ENCODE measurements at regions not wholly inside any gene's neighbourhood (a gene's known extent, or its start where the extent isn't known, plus 50 kb on each side); places are given as distances from the start of the nearest gene placed in this dataset.

DNA sequence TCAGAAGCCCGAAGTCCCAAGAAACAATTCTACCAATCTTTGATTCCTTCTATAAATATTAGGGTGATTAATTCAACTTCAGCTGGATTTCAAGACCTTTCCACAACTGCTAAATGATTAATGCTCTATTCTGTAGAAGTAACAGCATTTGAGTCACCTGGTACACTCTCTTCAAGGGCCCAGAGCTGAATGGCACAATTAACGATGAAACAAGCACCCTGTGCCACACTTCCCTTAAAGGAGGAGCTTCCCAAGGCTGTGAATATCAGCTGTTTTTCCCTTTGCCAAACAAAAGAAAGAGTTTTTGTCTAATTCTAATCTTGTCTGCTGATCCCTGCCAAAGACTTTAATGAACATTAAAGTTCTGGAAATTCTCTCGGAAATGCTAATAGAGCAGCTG is 56.0 kb downstream of the BOD1L2 start:
- no peaks in the 10 kb centered on the region for H3K27me3 ChIP-seq (ENCODE audit: control insufficient read depth in 1 of 2, insufficient read depth in 2 of 2, low read length in 2 of 2)
- H3K4me1 ChIP-seq (ENCODE audit: insufficient read depth, low read length): no peaks in the 10 kb centered on the region
- no peaks in the 10 kb centered on the region for H3K36me3 ChIP-seq (ENCODE audit: insufficient read depth, low read length)
- H3K9ac ChIP-seq (ENCODE audit: low read length): no peak overlapping the region
- no peaks in the 10 kb centered on the region for H3K9me3 ChIP-seq (ENCODE audit: low read length)
- no peak overlapping the region for H3K4me3 ChIP-seq (ENCODE audit: low read depth in 1 of 2, low read length in 2 of 2)
- no peak overlapping the region for H3K27ac ChIP-seq (ENCODE audit: low read depth, low read length)

GRCh38 chr18:57205641-57206040 is 58.8 kb downstream of the BOD1L2 start:
- Histone ChIP-seq H3K27ac (ENCODE audit: low read depth, low read length) (no peak overlapping the region), H3K27me3 (ENCODE audit: control insufficient read depth in 1 of 2, insufficient read depth in 2 of 2, low read length in 2 of 2) (no peaks in the 10 kb centered on the region), H3K36me3 (ENCODE audit: insufficient read depth, low read length) (no peaks in the 10 kb centered on the region), H3K9ac (ENCODE audit: low read length) (no peak overlapping the region), H3K4me1 (ENCODE audit: insufficient read depth, low read length) (no peaks in the 10 kb centered on the region), H3K4me3 (ENCODE audit: low read depth in 1 of 2, low read length in 2 of 2) (no peak overlapping the region), H3K9me3 (ENCODE audit: low read length) (no peaks in the 10 kb centered on the region)

GRCh38 chr18:57207124-57207916 is 60.4 kb downstream of the BOD1L2 start:
- Histone ChIP-seq H3K9me3 (ENCODE audit: low read length) (no peaks in the 10 kb centered on the region), H3K27ac (ENCODE audit: low read depth, low read length) (no peak overlapping the region), H3K4me1 (ENCODE audit: insufficient read depth, low read length) (no peaks in the 10 kb centered on the region), H3K4me3 (ENCODE audit: low read depth in 1 of 2, low read length in 2 of 2) (no peak overlapping the region), H3K36me3 (ENCODE audit: insufficient read depth, low read length) (no peaks in the 10 kb centered on the region), H3K27me3 (ENCODE audit: control insufficient read depth in 1 of 2, insufficient read depth in 2 of 2, low read length in 2 of 2) (no peaks in the 10 kb centered on the region), H3K9ac (ENCODE audit: low read length) (no peak overlapping the region)

- H3K9me3 ChIP-seq (ENCODE audit: low read length): no peaks in the 10 kb centered on the region
- H3K36me3 ChIP-seq (ENCODE audit: insufficient read depth, low read length): no peaks in the 10 kb centered on the region
- H3K4me3 ChIP-seq (ENCODE audit: low read depth in 1 of 2, low read length in 2 of 2): no peak overlapping the region
- H3K4me1 ChIP-seq (ENCODE audit: insufficient read depth, low read length): no peaks in the 10 kb centered on the region
- no peak overlapping the region for H3K9ac ChIP-seq (ENCODE audit: low read length)
- H3K27ac ChIP-seq (ENCODE audit: low read depth, low read length): no peak overlapping the region
- no peaks in the 10 kb centered on the region for H3K27me3 ChIP-seq (ENCODE audit: control insufficient read depth in 1 of 2, insufficient read depth in 2 of 2, low read length in 2 of 2)
These were observed 61.2 kb downstream of the BOD1L2 start for GRCh38 chr18:57208047-57208446.

- Histone ChIP-seq H3K27ac (ENCODE audit: low read depth, low read length) (no peak overlapping the region), H3K4me3 (ENCODE audit: low read depth in 1 of 2, low read length in 2 of 2) (peak overlapping the region in 1 of 2 donors; percentile 32), H3K9me3 (ENCODE audit: low read length) (no peaks in the 10 kb centered on the region)
These were observed 62.8 kb downstream of the BOD1L2 start for GRCh38 chr18:57209713-57210106.

GRCh38 chr18:57210107-57210715 is 63.3 kb downstream of the BOD1L2 start:
- Histone ChIP-seq H3K27ac (ENCODE audit: low read depth, low read length) (no peak overlapping the region), H3K4me1 (ENCODE audit: insufficient read depth, low read length) (no peaks in the 10 kb centered on the region), H3K4me3 (ENCODE audit: low read depth in 1 of 2, low read length in 2 of 2) (peak overlapping the region in 1 of 2 donors; percentile 32), H3K36me3 (ENCODE audit: insufficient read depth, low read length) (no peaks in the 10 kb centered on the region), H3K9me3 (ENCODE audit: low read length) (no peaks in the 10 kb centered on the region), H3K27me3 (ENCODE audit: control insufficient read depth in 1 of 2, insufficient read depth in 2 of 2, low read length in 2 of 2) (no peaks in the 10 kb centered on the region), H3K9ac (ENCODE audit: low read length) (no peak overlapping the region)

More at GRCh38 chr18:57209713-57210106, 62.8 kb downstream of the BOD1L2 start:
- Histone ChIP-seq H3K27me3 (ENCODE audit: control insufficient read depth in 1 of 2, insufficient read depth in 2 of 2, low read length in 2 of 2) (no peaks in the 10 kb centered on the region), H3K36me3 (ENCODE audit: insufficient read depth, low read length) (no peaks in the 10 kb centered on the region), H3K4me1 (ENCODE audit: insufficient read depth, low read length) (no peaks in the 10 kb centered on the region), H3K9ac (ENCODE audit: low read length) (no peak overlapping the region)

DNA sequence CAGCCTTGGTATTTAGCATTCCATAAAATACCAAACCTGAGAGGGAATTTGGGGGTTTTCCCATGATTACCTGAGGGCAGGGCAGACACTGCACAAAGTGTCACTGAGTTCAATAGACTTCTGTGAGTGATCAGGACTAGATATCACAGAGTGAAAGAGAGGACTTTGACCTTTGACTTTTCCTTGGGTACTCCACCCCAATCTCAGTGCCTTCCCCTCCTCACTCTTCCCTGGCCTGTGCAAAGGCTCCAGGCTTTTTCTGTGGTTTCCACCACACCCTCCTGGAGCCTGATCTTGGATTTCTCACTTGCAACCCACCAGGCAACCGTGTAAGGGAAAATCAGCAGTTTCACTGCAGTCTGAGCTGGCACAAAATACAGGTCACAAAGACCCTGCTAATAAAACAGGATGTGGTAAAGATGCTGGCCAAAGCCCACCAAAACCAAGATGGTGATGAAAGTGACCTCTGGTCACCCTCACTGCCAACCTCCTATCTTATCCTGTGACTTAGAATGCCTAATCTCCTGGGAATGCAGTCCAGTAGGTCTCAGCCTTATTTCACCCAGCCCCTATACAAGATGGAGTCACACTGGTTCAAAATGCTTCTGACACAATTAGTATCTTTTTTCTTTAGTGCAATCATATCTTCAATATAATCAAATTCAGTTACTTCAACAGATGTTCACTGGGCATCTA is 64.0 kb downstream of the BOD1L2 start:
- H3K27me3 ChIP-seq (ENCODE audit: control insufficient read depth in 1 of 2, insufficient read depth in 2 of 2, low read length in 2 of 2): no peaks in the 10 kb centered on the region
- no peak overlapping the region for H3K27ac ChIP-seq (ENCODE audit: low read depth, low read length)

GRCh38 chr18:57211412-57211750 is 64.5 kb downstream of the BOD1L2 start:
- no peaks in the 10 kb centered on the region for H3K27me3 ChIP-seq (ENCODE audit: control insufficient read depth in 1 of 2, insufficient read depth in 2 of 2, low read length in 2 of 2)
- H3K27ac ChIP-seq (ENCODE audit: low read depth, low read length): no peak overlapping the region
- no peaks in the 10 kb centered on the region for H3K4me1 ChIP-seq (ENCODE audit: insufficient read depth, low read length)
- H3K9me3 ChIP-seq (ENCODE audit: low read length): no peaks in the 10 kb centered on the region
- H3K4me3 ChIP-seq (ENCODE audit: low read depth in 1 of 2, low read length in 2 of 2): no peak overlapping the region
- no peaks in the 10 kb centered on the region for H3K36me3 ChIP-seq (ENCODE audit: insufficient read depth, low read length)
- H3K9ac ChIP-seq (ENCODE audit: low read length): no peak overlapping the region

More for the DNA sequence above, 64.0 kb downstream of the BOD1L2 start:
- H3K36me3 ChIP-seq (ENCODE audit: insufficient read depth, low read length): no peaks in the 10 kb centered on the region
- no peak overlapping the region for H3K4me3 ChIP-seq (ENCODE audit: low read depth in 1 of 2, low read length in 2 of 2)
- H3K9ac ChIP-seq (ENCODE audit: low read length): no peak overlapping the region
- no peaks in the 10 kb centered on the region for H3K9me3 ChIP-seq (ENCODE audit: low read length)
- H3K4me1 ChIP-seq (ENCODE audit: insufficient read depth, low read length): no peaks in the 10 kb centered on the region

- Histone ChIP-seq H3K27ac (ENCODE audit: low read depth, low read length) (no peak overlapping the region), H3K27me3 (ENCODE audit: control insufficient read depth in 1 of 2, insufficient read depth in 2 of 2, low read length in 2 of 2) (no peaks in the 10 kb centered on the region), H3K36me3 (ENCODE audit: insufficient read depth, low read length) (no peaks in the 10 kb centered on the region), H3K4me3 (ENCODE audit: low read depth in 1 of 2, low read length in 2 of 2) (no peak overlapping the region), H3K4me1 (ENCODE audit: insufficient read depth, low read length) (no peaks in the 10 kb centered on the region), H3K9me3 (ENCODE audit: low read length) (no peaks in the 10 kb centered on the region), H3K9ac (ENCODE audit: low read length) (no peak overlapping the region)
These were observed 64.9 kb downstream of the BOD1L2 start for GRCh38 chr18:57211776-57212175.

- Histone ChIP-seq H3K27me3 (ENCODE audit: control insufficient read depth in 1 of 2, insufficient read depth in 2 of 2, low read length in 2 of 2) (no peaks in the 10 kb centered on the region), H3K27ac (ENCODE audit: low read depth, low read length) (no peak overlapping the region), H3K9ac (ENCODE audit: low read length) (no peak overlapping the region), H3K4me3 (ENCODE audit: low read depth in 1 of 2, low read length in 2 of 2) (no peak overlapping the region), H3K9me3 (ENCODE audit: low read length) (no peaks in the 10 kb centered on the region), H3K36me3 (ENCODE audit: insufficient read depth, low read length) (no peaks in the 10 kb centered on the region), H3K4me1 (ENCODE audit: insufficient read depth, low read length) (no peaks in the 10 kb centered on the region)
These were observed 65.8 kb downstream of the BOD1L2 start for GRCh38 chr18:57212678-57213077.

GRCh38 chr18:57214976-57215375 is 68.1 kb downstream of the BOD1L2 start:
- no peaks in the 10 kb centered on the region for H3K4me1 ChIP-seq (ENCODE audit: insufficient read depth, low read length)
- no peaks in the 10 kb centered on the region for H3K9me3 ChIP-seq (ENCODE audit: low read length)
- no peaks in the 10 kb centered on the region for H3K36me3 ChIP-seq (ENCODE audit: insufficient read depth, low read length)
- H3K27ac ChIP-seq (ENCODE audit: low read depth, low read length): no peak overlapping the region
- no peak overlapping the region for H3K9ac ChIP-seq (ENCODE audit: low read length)
- no peak overlapping the region for H3K4me3 ChIP-seq (ENCODE audit: low read depth in 1 of 2, low read length in 2 of 2)
- H3K27me3 ChIP-seq (ENCODE audit: control insufficient read depth in 1 of 2, insufficient read depth in 2 of 2, low read length in 2 of 2): no peaks in the 10 kb centered on the region

Measured in muscle layer of colon (tissue), 2 donors.